Stimulated activated memory B cell treated with anti-CD40 and anti-IgM and Interleukin-4, amounts not matched to agents 10 μg/mL and 1 μg/mL and 100 μg/mL, for 72 hours (primary cell): ENCODE measurements at regions not wholly inside any gene's neighbourhood (a gene's known extent, or its start where the extent isn't known, plus 50 kb on each side); places are given as distances from the start of the nearest gene placed in this dataset.
A peak's percentile ranks its signal among the peaks of the same experiment; 100 is the strongest.

Experiments used
- ATAC-seq: fragments of 150-1000 bp; cut with Tn5 transposase; 2 replicates; pipeline ENCODE4 v1.10.0; 2021
- H3K27ac Mint-ChIP-seq: one replicate; pipeline ENCODE4 v1.8.0; 2022; ENCODE audit warnings: mild to moderate bottlenecking, mixed read lengths
- H3K27me3 Mint-ChIP-seq: one replicate; pipeline ENCODE4 v1.8.0; 2022; ENCODE audit warnings: mixed read lengths
- H3K36me3 Mint-ChIP-seq: one replicate; pipeline ENCODE4 v1.8.0; 2022; ENCODE audit warnings: mixed read lengths
- H3K4me1 Mint-ChIP-seq: one replicate; pipeline ENCODE4 v1.8.0; 2022; ENCODE audit warnings: mixed read lengths
- H3K4me3 Mint-ChIP-seq: one replicate; pipeline ENCODE4 v1.8.0; 2022; ENCODE audit warnings: mild to moderate bottlenecking, moderate library complexity, mixed read lengths
- H3K9me3 Mint-ChIP-seq: one replicate; pipeline ENCODE4 v1.8.0; 2022; ENCODE audit warnings: mixed read lengths

GRCh38 chr4:144202081-144202480 lies 61.6 kb upstream of the GYPA start:
- Mint-ChIP-seq H3K9me3 (peaks cover 7% of the 10 kb centered on the region), H3K27me3 (no peaks in the 10 kb centered on the region), H3K27ac (no peak overlapping the region), H3K4me1 (no peaks in the 10 kb centered on the region), H3K36me3 (no peaks in the 10 kb centered on the region), H3K4me3 (no peak overlapping the region)
- no peak for ATAC-seq

GRCh38 chr4:144203155-144203554 lies 62.6 kb upstream of the GYPA start:
- Mint-ChIP-seq H3K9me3 (peaks cover 3% of the 10 kb centered on the region), H3K4me3 (no peak overlapping the region), H3K27me3 (no peaks in the 10 kb centered on the region), H3K4me1 (no peaks in the 10 kb centered on the region), H3K27ac (no peak overlapping the region), H3K36me3 (no peaks in the 10 kb centered on the region)
- no peak for ATAC-seq

GRCh38 chr4:144204431-144204830 lies 63.9 kb upstream of the GYPA start:
- Mint-ChIP-seq H3K4me3 (no peak overlapping the region), H3K4me1 (no peaks in the 10 kb centered on the region), H3K9me3 (no peaks in the 10 kb centered on the region), H3K27me3 (no peaks in the 10 kb centered on the region), H3K27ac (no peak overlapping the region), H3K36me3 (no peaks in the 10 kb centered on the region)
- ATAC-seq = no peak

GRCh38 chr4:144206711-144207110 lies 66.2 kb upstream of the GYPA start:
- H3K4me1 Mint-ChIP-seq = no peaks in the 10 kb centered on the region
- H3K27ac Mint-ChIP-seq = no peak overlapping the region
- H3K36me3 Mint-ChIP-seq = no peaks in the 10 kb centered on the region
- H3K27me3 Mint-ChIP-seq = no peaks in the 10 kb centered on the region
- ATAC-seq = no peak
- no peak overlapping the region for H3K4me3 Mint-ChIP-seq
- no peaks in the 10 kb centered on the region for H3K9me3 Mint-ChIP-seq

GRCh38 chr4:144208074-144208473 lies 67.6 kb upstream of the GYPA start:
- Mint-ChIP-seq H3K27me3 (no peaks in the 10 kb centered on the region), H3K27ac (no peak overlapping the region), H3K4me3 (no peak overlapping the region), H3K4me1 (no peaks in the 10 kb centered on the region), H3K9me3 (no peaks in the 10 kb centered on the region), H3K36me3 (no peaks in the 10 kb centered on the region)
- ATAC-seq = peak; percentile 13

GRCh38 chr4:144209491-144209890 lies 69.0 kb upstream of the GYPA start:
- Mint-ChIP-seq H3K27ac (no peak overlapping the region), H3K4me3 (no peak overlapping the region), H3K36me3 (no peaks in the 10 kb centered on the region), H3K4me1 (no peaks in the 10 kb centered on the region), H3K27me3 (no peaks in the 10 kb centered on the region), H3K9me3 (no peaks in the 10 kb centered on the region)
- ATAC-seq = no peak

GRCh38 chr4:144213371-144213770 lies 72.9 kb upstream of the GYPA start:
- no peaks in the 10 kb centered on the region for H3K27me3 Mint-ChIP-seq
- H3K9me3 Mint-ChIP-seq = no peaks in the 10 kb centered on the region
- no peak overlapping the region for H3K27ac Mint-ChIP-seq
- no peak overlapping the region for H3K4me3 Mint-ChIP-seq
- no peaks in the 10 kb centered on the region for H3K36me3 Mint-ChIP-seq
- no peak for ATAC-seq
- no peaks in the 10 kb centered on the region for H3K4me1 Mint-ChIP-seq

- Mint-ChIP-seq H3K27ac (no peak overlapping the region), H3K4me1 (no peaks in the 10 kb centered on the region), H3K4me3 (no peak overlapping the region), H3K36me3 (no peaks in the 10 kb centered on the region), H3K9me3 (no peaks in the 10 kb centered on the region), H3K27me3 (no peaks in the 10 kb centered on the region)
- ATAC-seq = no peak
Observed at GRCh38 chr4:144223149-144223548, 82.6 kb upstream of the GYPA start.

GRCh38 chr4:144223661-144224060 lies 83.1 kb upstream of the GYPA start:
- Mint-ChIP-seq H3K4me3 (no peak overlapping the region), H3K4me1 (no peaks in the 10 kb centered on the region), H3K9me3 (no peaks in the 10 kb centered on the region), H3K36me3 (no peaks in the 10 kb centered on the region), H3K27me3 (no peaks in the 10 kb centered on the region), H3K27ac (no peak overlapping the region)
- ATAC-seq = no peak

- Mint-ChIP-seq H3K4me3 (no peak overlapping the region), H3K36me3 (no peaks in the 10 kb centered on the region), H3K27ac (no peak overlapping the region), H3K27me3 (no peaks in the 10 kb centered on the region), H3K4me1 (no peaks in the 10 kb centered on the region), H3K9me3 (peaks cover 19% of the 10 kb centered on the region)
- ATAC-seq = no peak
Observed at GRCh38 chr4:144259285-144259684, 118.8 kb upstream of the GYPA start.

- Mint-ChIP-seq H3K27ac (no peak overlapping the region), H3K9me3 (peaks cover 5% of the 10 kb centered on the region), H3K27me3 (no peaks in the 10 kb centered on the region), H3K4me1 (no peaks in the 10 kb centered on the region), H3K36me3 (no peaks in the 10 kb centered on the region), H3K4me3 (no peak overlapping the region)
- no peak for ATAC-seq
Observed at GRCh38 chr4:144267084-144267483, 126.6 kb upstream of the GYPA start.

GRCh38 chr4:144280688-144281087 lies 140.2 kb upstream of the GYPA start:
- H3K4me3 Mint-ChIP-seq = no peak overlapping the region
- no peaks in the 10 kb centered on the region for H3K36me3 Mint-ChIP-seq
- ATAC-seq = no peak
- no peak overlapping the region for H3K27ac Mint-ChIP-seq
- no peaks in the 10 kb centered on the region for H3K27me3 Mint-ChIP-seq
- H3K9me3 Mint-ChIP-seq = no peaks in the 10 kb centered on the region
- H3K4me1 Mint-ChIP-seq = no peaks in the 10 kb centered on the region

- Mint-ChIP-seq H3K9me3 (no peaks in the 10 kb centered on the region), H3K4me3 (no peak overlapping the region), H3K36me3 (no peaks in the 10 kb centered on the region), H3K4me1 (no peaks in the 10 kb centered on the region), H3K27ac (no peak overlapping the region), H3K27me3 (no peaks in the 10 kb centered on the region)
- no peak for ATAC-seq
Observed at GRCh38 chr4:144283526-144283925, 143.0 kb upstream of the GYPA start.

- H3K27me3 Mint-ChIP-seq = no peaks in the 10 kb centered on the region
- no peak overlapping the region for H3K4me3 Mint-ChIP-seq
- no peak overlapping the region for H3K27ac Mint-ChIP-seq
- H3K4me1 Mint-ChIP-seq = no peaks in the 10 kb centered on the region
- no peaks in the 10 kb centered on the region for H3K36me3 Mint-ChIP-seq
- ATAC-seq = no peak
- H3K9me3 Mint-ChIP-seq = no peaks in the 10 kb centered on the region
Observed at GRCh38 chr4:144284026-144284425, 143.5 kb upstream of the GYPA start.

GRCh38 chr4:144288011-144288903 lies 147.7 kb upstream of the GYPA start:
- Mint-ChIP-seq H3K27ac (no peak overlapping the region), H3K27me3 (no peaks in the 10 kb centered on the region), H3K9me3 (no peaks in the 10 kb centered on the region), H3K4me1 (no peaks in the 10 kb centered on the region), H3K36me3 (no peaks in the 10 kb centered on the region), H3K4me3 (no peak overlapping the region)
- peak; percentile 62 for ATAC-seq

GRCh38 chr4:144289667-144290428 lies 149.3 kb upstream of the GYPA start:
- no peak overlapping the region for H3K4me3 Mint-ChIP-seq
- no peak overlapping the region for H3K27ac Mint-ChIP-seq
- H3K4me1 Mint-ChIP-seq = no peaks in the 10 kb centered on the region
- no peak for ATAC-seq
- H3K9me3 Mint-ChIP-seq = no peaks in the 10 kb centered on the region
- no peaks in the 10 kb centered on the region for H3K36me3 Mint-ChIP-seq
- no peaks in the 10 kb centered on the region for H3K27me3 Mint-ChIP-seq
